ENCODE measurements at regions not wholly inside any gene's neighbourhood (a gene's known extent, or its start where the extent isn't known, plus 50 kb on each side); places are given as distances from the start of the nearest gene placed in this dataset.

GRCh38 chr10:111739874-111740139, 443.8 kb downstream of the GPAM start:
- TF ChIP-seq OVOL2 (CRISPR knock-in tag; IDR thresholded peaks at IDR 0.05; ENCODE audit: borderline replicate concordance) (no peak), ZNF232 (CRISPR knock-in tag; IDR thresholded peaks at IDR 0.05) (no peak), CTCF (IDR thresholded peaks at IDR 0.05) (no peak), ZNF263 (CRISPR knock-in tag; IDR thresholded peaks at IDR 0.05; ENCODE audit: low read depth) (no peak), ATF2 (CRISPR knock-in tag; IDR thresholded peaks at IDR 0.05; ENCODE audit: borderline replicate concordance, low read depth) (no peak), FOXJ3 (CRISPR knock-in tag; IDR thresholded peaks at IDR 0.05; ENCODE audit: borderline replicate concordance) (no peak), GABPB1 (CRISPR knock-in tag; IDR thresholded peaks at IDR 0.05) (no peak), MAX (CRISPR knock-in tag; IDR thresholded peaks at IDR 0.05) (no peak)
- TF ChIP-seq, protein P1, sequence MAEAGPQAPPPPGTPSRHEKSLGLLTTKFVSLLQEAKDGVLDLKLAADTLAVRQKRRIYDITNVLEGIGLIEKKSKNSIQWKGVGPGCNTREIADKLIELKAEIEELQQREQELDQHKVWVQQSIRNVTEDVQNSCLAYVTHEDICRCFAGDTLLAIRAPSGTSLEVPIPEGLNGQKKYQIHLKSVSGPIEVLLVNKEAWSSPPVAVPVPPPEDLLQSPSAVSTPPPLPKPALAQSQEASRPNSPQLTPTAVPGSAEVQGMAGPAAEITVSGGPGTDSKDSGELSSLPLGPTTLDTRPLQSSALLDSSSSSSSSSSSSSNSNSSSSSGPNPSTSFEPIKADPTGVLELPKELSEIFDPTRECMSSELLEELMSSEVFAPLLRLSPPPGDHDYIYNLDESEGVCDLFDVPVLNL (CRISPR knock-in tag; IDR thresholded peaks at IDR 0.05; ENCODE audit: borderline replicate concordance, low read depth), result no peak
- TF ChIP-seq, protein P2, sequence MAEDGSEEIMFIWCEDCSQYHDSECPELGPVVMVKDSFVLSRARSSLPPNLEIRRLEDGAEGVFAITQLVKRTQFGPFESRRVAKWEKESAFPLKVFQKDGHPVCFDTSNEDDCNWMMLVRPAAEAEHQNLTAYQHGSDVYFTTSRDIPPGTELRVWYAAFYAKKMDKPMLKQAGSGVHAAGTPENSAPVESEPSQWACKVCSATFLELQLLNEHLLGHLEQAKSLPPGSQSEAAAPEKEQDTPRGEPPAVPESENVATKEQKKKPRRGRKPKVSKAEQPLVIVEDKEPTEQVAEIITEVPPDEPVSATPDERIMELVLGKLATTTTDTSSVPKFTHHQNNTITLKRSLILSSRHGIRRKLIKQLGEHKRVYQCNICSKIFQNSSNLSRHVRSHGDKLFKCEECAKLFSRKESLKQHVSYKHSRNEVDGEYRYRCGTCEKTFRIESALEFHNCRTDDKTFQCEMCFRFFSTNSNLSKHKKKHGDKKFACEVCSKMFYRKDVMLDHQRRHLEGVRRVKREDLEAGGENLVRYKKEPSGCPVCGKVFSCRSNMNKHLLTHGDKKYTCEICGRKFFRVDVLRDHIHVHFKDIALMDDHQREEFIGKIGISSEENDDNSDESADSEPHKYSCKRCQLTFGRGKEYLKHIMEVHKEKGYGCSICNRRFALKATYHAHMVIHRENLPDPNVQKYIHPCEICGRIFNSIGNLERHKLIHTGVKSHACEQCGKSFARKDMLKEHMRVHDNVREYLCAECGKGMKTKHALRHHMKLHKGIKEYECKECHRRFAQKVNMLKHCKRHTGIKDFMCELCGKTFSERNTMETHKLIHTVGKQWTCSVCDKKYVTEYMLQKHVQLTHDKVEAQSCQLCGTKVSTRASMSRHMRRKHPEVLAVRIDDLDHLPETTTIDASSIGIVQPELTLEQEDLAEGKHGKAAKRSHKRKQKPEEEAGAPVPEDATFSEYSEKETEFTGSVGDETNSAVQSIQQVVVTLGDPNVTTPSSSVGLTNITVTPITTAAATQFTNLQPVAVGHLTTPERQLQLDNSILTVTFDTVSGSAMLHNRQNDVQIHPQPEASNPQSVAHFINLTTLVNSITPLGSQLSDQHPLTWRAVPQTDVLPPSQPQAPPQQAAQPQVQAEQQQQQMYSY (CRISPR knock-in tag; IDR thresholded peaks at IDR 0.05), result no peak

Measured in WTC11 (cell line).